ENCODE measurements at regions not wholly inside any gene's neighbourhood (a gene's known extent, or its start where the extent isn't known, plus 50 kb on each side); places are given as distances from the start of the nearest gene placed in this dataset.
"Not testable (repeated sequence)": the region's sequence is repeated elsewhere in the genome, so short reads cannot be mapped to it uniquely, and the experiment has no call there.

GRCh38 chr2:94790169-94790568 is 81.1 kb upstream of the TEKT4 start:
- POLR2A ChIA-PET; DNase-seq; CTCF ChIA-PET; H3K4me3 ChIP-seq (ENCODE audit: control insufficient read depth in 1 of 7, extremely low read depth in 1 of 7, insufficient read depth in 4 of 7, low read depth in 2 of 7, low read length in 6 of 7); H3K4me1 ChIP-seq (ENCODE audit: control extremely low read depth in 1 of 4, control insufficient read depth in 4 of 4, insufficient read depth in 4 of 4, low read length in 3 of 4); H3K27ac ChIP-seq (ENCODE audit: insufficient read depth in 1 of 2, low read depth in 1 of 2, low read length in 2 of 2, poor library complexity in 1 of 2, severe bottlenecking in 2 of 2); H3K27me3 ChIP-seq (replicated peaks in 2 of 5; ENCODE audit: control insufficient read depth in 4 of 5, insufficient read depth in 5 of 5, low read length in 4 of 5); H3K36me3 ChIP-seq (ENCODE audit: control insufficient read depth in 4 of 4, insufficient read depth in 4 of 4, low read length in 3 of 4); H3K9me3 ChIP-seq (ENCODE audit: control extremely low read depth in 1 of 5, control insufficient read depth in 4 of 5, insufficient read depth in 2 of 5, low read depth in 1 of 5, low read length in 4 of 5): not testable (repeated sequence)
- 90% methylated on average over 2 of the region's 2 CpGs for WGBS (ENCODE audit: insufficient coverage)

DNA sequence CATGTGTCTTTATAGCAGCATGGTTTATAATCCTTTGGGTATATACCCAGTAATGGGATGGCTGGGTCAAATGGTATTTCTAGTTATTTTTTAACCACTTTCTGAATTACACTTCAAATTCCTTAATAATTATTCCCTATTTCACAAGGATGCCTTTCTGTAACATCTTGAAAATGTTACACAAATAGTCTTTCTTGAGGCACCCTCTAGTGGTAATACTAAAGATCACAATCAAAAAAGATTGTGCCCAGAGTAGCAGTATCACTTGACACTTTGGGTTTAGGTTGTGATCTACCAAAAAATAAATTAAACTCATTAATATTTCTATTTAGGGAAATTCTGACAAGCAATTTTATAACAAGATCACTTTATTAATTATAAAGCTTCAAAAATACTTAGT is 74.0 kb upstream of the TEKT4 start:
- H3K36me3 ChIP-seq (ENCODE audit: control insufficient read depth in 4 of 4, insufficient read depth in 4 of 4, low read length in 3 of 4); H3K27ac ChIP-seq (ENCODE audit: insufficient read depth in 1 of 2, low read depth in 1 of 2, low read length in 2 of 2, poor library complexity in 1 of 2, severe bottlenecking in 2 of 2); POLR2A ChIA-PET; H3K27me3 ChIP-seq (replicated peaks in 2 of 5; ENCODE audit: control insufficient read depth in 4 of 5, insufficient read depth in 5 of 5, low read length in 4 of 5); H3K4me1 ChIP-seq (ENCODE audit: control extremely low read depth in 1 of 4, control insufficient read depth in 4 of 4, insufficient read depth in 4 of 4, low read length in 3 of 4); H3K4me3 ChIP-seq (ENCODE audit: control insufficient read depth in 1 of 7, extremely low read depth in 1 of 7, insufficient read depth in 4 of 7, low read depth in 2 of 7, low read length in 6 of 7); H3K9me3 ChIP-seq (ENCODE audit: control extremely low read depth in 1 of 5, control insufficient read depth in 4 of 5, insufficient read depth in 2 of 5, low read depth in 1 of 5, low read length in 4 of 5); CTCF ChIA-PET: not testable (repeated sequence)
- peak in 2 of 3 donors; percentile 13 to 18 for DNase-seq
